ENCODE measurements at regions not wholly inside any gene's neighbourhood (a gene's known extent, or its start where the extent isn't known, plus 50 kb on each side); places are given as distances from the start of the nearest gene placed in this dataset.

- TF ChIP-seq CTCF (IDR thresholded peaks at IDR 0.05) (no peak), POLR2A (IDR thresholded peaks at IDR 0.05) (no peak)
Measured at GRCh38 chr5:172543484-172544298, 89.4 kb upstream of the SH3PXD2B start.

Measured in lower leg skin (tissue), 3 donors.